ENCODE measurements at regions not wholly inside any gene's neighbourhood (a gene's known extent, or its start where the extent isn't known, plus 50 kb on each side); places are given as distances from the start of the nearest gene placed in this dataset.

GRCh38 chr2:194304191-194304590, 1352.8 kb upstream of the SLC39A10 start:
- ChIA-PET CTCF (no interaction called here), POLR2A (ENCODE audit: low non-redundant PET) (no interaction called here)
- no peak overlapping the region for H3K4me3 ChIP-seq (ENCODE audit: low read depth, low read length, poor library complexity, severe bottlenecking)
- no peaks in the 10 kb centered on the region for H3K9me3 ChIP-seq (ENCODE audit: low read depth, low read length, poor library complexity, severe bottlenecking)
- H3K4me1 ChIP-seq (ENCODE audit: insufficient read depth, low read length, poor library complexity, severe bottlenecking): no peaks in the 10 kb centered on the region
- no peaks in the 10 kb centered on the region for H3K36me3 ChIP-seq (ENCODE audit: insufficient read depth, low read length, poor library complexity, severe bottlenecking)
- intact Hi-C loops (cut with micrococcal nuclease; ENCODE audit: unreplicated experiment): no loop called here
- no peaks in the 10 kb centered on the region for H3K27me3 ChIP-seq (replicated peaks; ENCODE audit: insufficient read depth, low read depth, low read length, poor library complexity)
- no peak overlapping the region for H3K27ac ChIP-seq (ENCODE audit: low read depth, low read length, poor library complexity, severe bottlenecking)
- TF ChIP-seq CTCF (conservative IDR thresholded peaks at IDR 0.05; ENCODE audit: low read depth, low read length): no peak
- TF ChIP-seq EZH2 (IDR thresholded peaks at IDR 0.05; ENCODE audit: borderline replicate concordance, low read depth, low read length, poor library complexity, severe bottlenecking): no peak
- no TSS peak for BruUV-seq (replicated peaks)
- DNase-seq (ENCODE audit: low spot score): no peak

- TF ChIP-seq CTCF (conservative IDR thresholded peaks at IDR 0.05; ENCODE audit: low read depth, low read length) (no peak), EZH2 (IDR thresholded peaks at IDR 0.05; ENCODE audit: borderline replicate concordance, low read depth, low read length, poor library complexity, severe bottlenecking) (no peak)
- H3K27ac ChIP-seq (ENCODE audit: low read depth, low read length, poor library complexity, severe bottlenecking): no peak overlapping the region
- H3K36me3 ChIP-seq (ENCODE audit: insufficient read depth, low read length, poor library complexity, severe bottlenecking): no peaks in the 10 kb centered on the region
- no TSS peak for BruUV-seq (replicated peaks)
- POLR2A ChIA-PET (ENCODE audit: low non-redundant PET): no interaction called here
- no peaks in the 10 kb centered on the region for H3K4me1 ChIP-seq (ENCODE audit: insufficient read depth, low read length, poor library complexity, severe bottlenecking)
- DNase-seq (ENCODE audit: low spot score): no peak
- intact Hi-C loops (cut with micrococcal nuclease; ENCODE audit: unreplicated experiment): no loop called here
- H3K4me3 ChIP-seq (ENCODE audit: low read depth, low read length, poor library complexity, severe bottlenecking): no peak overlapping the region
- H3K27me3 ChIP-seq (replicated peaks; ENCODE audit: insufficient read depth, low read depth, low read length, poor library complexity): no peaks in the 10 kb centered on the region
- H3K9me3 ChIP-seq (ENCODE audit: low read depth, low read length, poor library complexity, severe bottlenecking): no peaks in the 10 kb centered on the region
- CTCF ChIA-PET: no interaction called here
These were observed 1355.1 kb upstream of the SLC39A10 start for GRCh38 chr2:194301946-194302345.

GRCh38 chr2:194294156-194294555, 1362.9 kb upstream of the SLC39A10 start:
- no peak for DNase-seq (ENCODE audit: low spot score)
- Histone ChIP-seq H3K4me1 (ENCODE audit: insufficient read depth, low read length, poor library complexity, severe bottlenecking) (no peaks in the 10 kb centered on the region), H3K27me3 (replicated peaks; ENCODE audit: insufficient read depth, low read depth, low read length, poor library complexity) (no peaks in the 10 kb centered on the region), H3K4me3 (ENCODE audit: low read depth, low read length, poor library complexity, severe bottlenecking) (no peak overlapping the region), H3K9me3 (ENCODE audit: low read depth, low read length, poor library complexity, severe bottlenecking) (no peaks in the 10 kb centered on the region), H3K27ac (ENCODE audit: low read depth, low read length, poor library complexity, severe bottlenecking) (no peak overlapping the region), H3K36me3 (ENCODE audit: insufficient read depth, low read length, poor library complexity, severe bottlenecking) (no peaks in the 10 kb centered on the region)
- intact Hi-C loops (cut with micrococcal nuclease; ENCODE audit: unreplicated experiment): no loop called here
- BruUV-seq (replicated peaks): no TSS peak
- ChIA-PET POLR2A (ENCODE audit: low non-redundant PET) (no interaction called here), CTCF (no interaction called here)
- TF ChIP-seq CTCF (conservative IDR thresholded peaks at IDR 0.05; ENCODE audit: low read depth, low read length) (no peak), EZH2 (IDR thresholded peaks at IDR 0.05; ENCODE audit: borderline replicate concordance, low read depth, low read length, poor library complexity, severe bottlenecking) (no peak)
